ENCODE measurements at regions not wholly inside any gene's neighbourhood (a gene's known extent, or its start where the extent isn't known, plus 50 kb on each side); places are given as distances from the start of the nearest gene placed in this dataset.

GRCh38 chr2:181357979-181358378 is 99.2 kb upstream of the ITGA4 start:
- no peak for DNase-seq

- no peak for DNase-seq
Measured at GRCh38 chr2:181362561-181362960, 94.6 kb upstream of the ITGA4 start.

- no peak for DNase-seq
Measured at GRCh38 chr2:181363164-181363563, 94.0 kb upstream of the ITGA4 start.

GRCh38 chr2:181364492-181365170 is 92.6 kb upstream of the ITGA4 start:
- DNase-seq: no peak

GRCh38 chr2:181366675-181367175 is 90.5 kb upstream of the ITGA4 start:
- no peak for DNase-seq

- no peak for DNase-seq
Measured at GRCh38 chr2:181367411-181367810, 89.8 kb upstream of the ITGA4 start.

- DNase-seq: no peak
Measured at GRCh38 chr2:181367906-181368435, 89.2 kb upstream of the ITGA4 start.

- DNase-seq: no peak
Measured at GRCh38 chr2:181370126-181370525, 87.1 kb upstream of the ITGA4 start.

- no peak for DNase-seq
Measured at GRCh38 chr2:181371195-181371594, 86.0 kb upstream of the ITGA4 start.

GRCh38 chr2:181371782-181372645 is 85.2 kb upstream of the ITGA4 start:
- DNase-seq: no peak

- no peak for DNase-seq
Measured at GRCh38 chr2:181372646-181373040, 84.5 kb upstream of the ITGA4 start.

GRCh38 chr2:181374781-181375675 is 82.2 kb upstream of the ITGA4 start:
- peak; percentile 24 for DNase-seq

GRCh38 chr2:181376442-181376841 is 80.7 kb upstream of the ITGA4 start:
- DNase-seq: no peak

- DNase-seq: no peak
Measured at GRCh38 chr2:181376999-181377398, 80.2 kb upstream of the ITGA4 start.

GRCh38 chr2:181378491-181378890 is 78.7 kb upstream of the ITGA4 start:
- peak; percentile 17 for DNase-seq

GRCh38 chr2:181380581-181380980 is 76.6 kb upstream of the ITGA4 start:
- no peak for DNase-seq

- no peak for DNase-seq
Measured at GRCh38 chr2:181384923-181385322, 72.3 kb upstream of the ITGA4 start.

GRCh38 chr2:181389524-181389923 is 67.7 kb upstream of the ITGA4 start:
- no peak for DNase-seq

GRCh38 chr2:181393472-181393871 is 63.7 kb upstream of the ITGA4 start:
- no peak for DNase-seq

- no peak for DNase-seq
Measured at GRCh38 chr2:181394741-181395437, 62.3 kb upstream of the ITGA4 start.

- no peak for DNase-seq
Measured at GRCh38 chr2:181395851-181396250, 61.3 kb upstream of the ITGA4 start.
